ENCODE measurements at regions not wholly inside any gene's neighbourhood (a gene's known extent, or its start where the extent isn't known, plus 50 kb on each side); places are given as distances from the start of the nearest gene placed in this dataset.
A peak's percentile ranks its signal among the peaks of the same experiment; 100 is the strongest.

GRCh38 chr6:25027221-25027916, 91.6 kb upstream of the RIPOR2 start:
- ATAC-seq (peak; percentile 96 to 98 (median 97)), DNase-seq (peak; percentile 58 to 90)
- Histone ChIP-seq H3K4me1 (ENCODE audit: control insufficient read depth, insufficient read depth, low read length) (peaks cover 26% of the 10 kb centered on the region), H3K27me3 (ENCODE audit: control insufficient read depth, insufficient read depth, low read length) (no peaks in the 10 kb centered on the region), H3K36me3 (ENCODE audit: control insufficient read depth, insufficient read depth, low read length) (peaks cover 29% of the 10 kb centered on the region), H3K27ac (ENCODE audit: low read length) (peak overlapping the region; percentile 58), H3K9me3 (ENCODE audit: control insufficient read depth, insufficient read depth, low read length) (no peaks in the 10 kb centered on the region), H3K4me3 (ENCODE audit: low read length) (peak overlapping the region; percentile 12)
- Mint-ChIP-seq H3K4me1 (peaks cover 21 to 26% of the 10 kb centered on the region in 2 donors), H3K27ac (peak overlapping the region; percentile 68), H3K36me3 (no peaks in the 10 kb centered on the region), H3K9me3 (no peaks in the 10 kb centered on the region), H3K4me3 (peak overlapping the region; percentile 63), H3K27me3 (ENCODE audit: low read depth in 2 of 2) (no peaks in the 10 kb centered on the region)
- TF ChIP-seq, protein P1, sequence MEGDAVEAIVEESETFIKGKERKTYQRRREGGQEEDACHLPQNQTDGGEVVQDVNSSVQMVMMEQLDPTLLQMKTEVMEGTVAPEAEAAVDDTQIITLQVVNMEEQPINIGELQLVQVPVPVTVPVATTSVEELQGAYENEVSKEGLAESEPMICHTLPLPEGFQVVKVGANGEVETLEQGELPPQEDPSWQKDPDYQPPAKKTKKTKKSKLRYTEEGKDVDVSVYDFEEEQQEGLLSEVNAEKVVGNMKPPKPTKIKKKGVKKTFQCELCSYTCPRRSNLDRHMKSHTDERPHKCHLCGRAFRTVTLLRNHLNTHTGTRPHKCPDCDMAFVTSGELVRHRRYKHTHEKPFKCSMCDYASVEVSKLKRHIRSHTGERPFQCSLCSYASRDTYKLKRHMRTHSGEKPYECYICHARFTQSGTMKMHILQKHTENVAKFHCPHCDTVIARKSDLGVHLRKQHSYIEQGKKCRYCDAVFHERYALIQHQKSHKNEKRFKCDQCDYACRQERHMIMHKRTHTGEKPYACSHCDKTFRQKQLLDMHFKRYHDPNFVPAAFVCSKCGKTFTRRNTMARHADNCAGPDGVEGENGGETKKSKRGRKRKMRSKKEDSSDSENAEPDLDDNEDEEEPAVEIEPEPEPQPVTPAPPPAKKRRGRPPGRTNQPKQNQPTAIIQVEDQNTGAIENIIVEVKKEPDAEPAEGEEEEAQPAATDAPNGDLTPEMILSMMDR (IDR thresholded peaks at IDR 0.05): peak; percentile 40
- 57% methylated on average over 30 of the region's 31 CpGs for WGBS (ENCODE audit: insufficient coverage)
- intact Hi-C loops (cut with micrococcal nuclease): loop anchor here (1.0 kb wide), 1 partner anchor 43 kb away; no protein-coding TSS in a partner anchor

DNA sequence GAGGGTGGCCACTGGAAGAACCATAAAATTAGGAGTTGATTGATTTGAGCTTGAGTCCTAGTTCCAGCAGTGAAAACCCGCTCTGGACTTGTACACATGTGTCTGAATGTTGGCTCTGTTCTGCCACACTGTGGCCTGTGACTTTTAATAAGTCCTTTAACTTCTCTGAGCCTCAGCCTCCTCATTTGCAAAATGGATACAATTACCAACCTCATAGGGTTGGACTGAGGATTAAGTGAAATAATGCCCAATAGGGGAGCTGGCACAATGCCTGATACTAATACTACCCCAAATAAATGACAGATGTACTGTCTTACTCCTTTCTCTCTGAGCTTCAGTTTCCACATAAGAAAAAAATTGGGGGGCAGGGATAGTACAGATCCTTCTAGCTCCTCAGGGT, 92.6 kb upstream of the RIPOR2 start:
- no peaks in the 10 kb centered on the region for H3K27me3 Mint-ChIP-seq (ENCODE audit: low read depth in 2 of 2)
- no peak overlapping the region for H3K27ac ChIP-seq (ENCODE audit: low read length)
- peak overlapping the region; percentile 31 to 62 for H3K27ac Mint-ChIP-seq
- no peaks in the 10 kb centered on the region for H3K9me3 ChIP-seq (ENCODE audit: control insufficient read depth, insufficient read depth, low read length)
- peaks cover 24% of the 10 kb centered on the region for H3K36me3 ChIP-seq (ENCODE audit: control insufficient read depth, insufficient read depth, low read length)
- no peak for DNase-seq
- H3K36me3 Mint-ChIP-seq: no peaks in the 10 kb centered on the region
- intact Hi-C loops (cut with micrococcal nuclease): no loop called here
- ATAC-seq: no peak
- peaks cover 26% of the 10 kb centered on the region for H3K4me1 ChIP-seq (ENCODE audit: control insufficient read depth, insufficient read depth, low read length)
- TF ChIP-seq, protein P1 (IDR thresholded peaks at IDR 0.05): no peak
- no peaks in the 10 kb centered on the region for H3K9me3 Mint-ChIP-seq
- WGBS (ENCODE audit: insufficient coverage): 100% methylated on average over 1 of the region's 1 CpG
- H3K4me3 ChIP-seq (ENCODE audit: low read length): no peak overlapping the region
- H3K4me3 Mint-ChIP-seq: no peak overlapping the region
- H3K4me1 Mint-ChIP-seq: peaks cover 21 to 28% of the 10 kb centered on the region in 2 donors
- no peaks in the 10 kb centered on the region for H3K27me3 ChIP-seq (ENCODE audit: control insufficient read depth, insufficient read depth, low read length)

DNA sequence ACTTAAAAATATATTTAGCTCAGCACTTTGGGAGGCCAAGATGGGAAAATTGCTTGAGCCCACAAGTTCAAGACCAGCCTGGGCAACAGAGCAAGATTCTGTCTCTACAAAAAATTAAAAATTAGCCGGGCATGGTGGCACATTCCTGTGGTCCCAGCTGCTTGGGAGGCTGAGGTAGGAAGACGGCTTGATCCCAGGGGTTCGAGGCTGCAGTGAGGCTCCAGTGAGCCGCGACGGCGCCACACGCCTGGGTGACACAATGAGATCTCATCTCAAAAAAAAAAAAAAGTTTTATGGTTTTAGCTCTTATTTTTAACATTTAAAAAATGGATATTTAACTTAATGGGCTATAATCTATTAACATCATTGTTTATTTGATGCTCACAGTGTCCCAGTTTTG, 97.2 kb upstream of the RIPOR2 start:
- ATAC-seq (no peak), DNase-seq (no peak)
- H3K4me3 Mint-ChIP-seq: no peak overlapping the region
- TF ChIP-seq, protein P1 (IDR thresholded peaks at IDR 0.05): no peak
- no peak overlapping the region for H3K27ac ChIP-seq (ENCODE audit: low read length)
- H3K27ac Mint-ChIP-seq: peak overlapping the region in 1 of 2 donors; percentile 100
- H3K9me3 Mint-ChIP-seq: no peaks in the 10 kb centered on the region
- peaks cover 30 to 48% of the 10 kb centered on the region in 2 donors for H3K4me1 Mint-ChIP-seq
- peaks cover 15% of the 10 kb centered on the region for H3K36me3 ChIP-seq (ENCODE audit: control insufficient read depth, insufficient read depth, low read length)
- peaks cover 29% of the 10 kb centered on the region for H3K4me1 ChIP-seq (ENCODE audit: control insufficient read depth, insufficient read depth, low read length)
- intact Hi-C loops (cut with micrococcal nuclease): no loop called here
- no peaks in the 10 kb centered on the region for H3K27me3 ChIP-seq (ENCODE audit: control insufficient read depth, insufficient read depth, low read length)
- no peaks in the 10 kb centered on the region for H3K9me3 ChIP-seq (ENCODE audit: control insufficient read depth, insufficient read depth, low read length)
- H3K36me3 Mint-ChIP-seq: no peaks in the 10 kb centered on the region
- no peak overlapping the region for H3K4me3 ChIP-seq (ENCODE audit: low read length)
- WGBS (ENCODE audit: insufficient coverage): 60% methylated on average over 3 of the region's 8 CpGs
- H3K27me3 Mint-ChIP-seq (ENCODE audit: low read depth in 2 of 2): no peaks in the 10 kb centered on the region

All from natural killer cell (primary cell).